COLO829 (cell line): ENCODE measurements at regions not wholly inside any gene's neighbourhood (a gene's known extent, or its start where the extent isn't known, plus 50 kb on each side); places are given as distances from the start of the nearest gene placed in this dataset.

ENCODE experiments used
- DNase-seq: peaks from one replicate; pipeline ENCODE4 v3.0.0; 2012; ENCODE audit warnings: low spot score

GRCh38 chr4:121519236-121519838 is 138.5 kb upstream of the QRFPR start:
- DNase-seq: no peak

DNA sequence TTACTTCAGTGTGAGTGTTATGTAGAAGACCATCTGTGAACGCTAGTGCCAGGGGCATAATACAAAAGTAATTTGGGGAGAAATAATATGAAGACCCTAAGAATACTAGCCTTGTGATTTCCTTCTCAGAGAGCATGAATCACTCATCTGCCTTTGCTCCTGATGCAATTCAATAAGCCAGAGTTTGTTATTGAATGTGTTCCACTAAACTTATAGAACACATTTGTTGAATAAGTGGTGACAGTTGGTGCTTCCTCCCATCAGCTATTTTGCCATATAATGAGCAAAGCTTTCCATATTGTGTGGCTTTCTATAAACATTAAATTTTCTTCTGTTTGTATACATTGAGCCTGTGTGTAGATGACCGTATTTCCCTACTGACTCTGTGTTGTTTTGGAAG is 136.4 kb upstream of the QRFPR start:
- no peak for DNase-seq

GRCh38 chr4:121514443-121514842 is 133.6 kb upstream of the QRFPR start:
- DNase-seq: no peak

- DNase-seq: no peak
Observed at GRCh38 chr4:121510341-121510874, 129.6 kb upstream of the QRFPR start.

DNA sequence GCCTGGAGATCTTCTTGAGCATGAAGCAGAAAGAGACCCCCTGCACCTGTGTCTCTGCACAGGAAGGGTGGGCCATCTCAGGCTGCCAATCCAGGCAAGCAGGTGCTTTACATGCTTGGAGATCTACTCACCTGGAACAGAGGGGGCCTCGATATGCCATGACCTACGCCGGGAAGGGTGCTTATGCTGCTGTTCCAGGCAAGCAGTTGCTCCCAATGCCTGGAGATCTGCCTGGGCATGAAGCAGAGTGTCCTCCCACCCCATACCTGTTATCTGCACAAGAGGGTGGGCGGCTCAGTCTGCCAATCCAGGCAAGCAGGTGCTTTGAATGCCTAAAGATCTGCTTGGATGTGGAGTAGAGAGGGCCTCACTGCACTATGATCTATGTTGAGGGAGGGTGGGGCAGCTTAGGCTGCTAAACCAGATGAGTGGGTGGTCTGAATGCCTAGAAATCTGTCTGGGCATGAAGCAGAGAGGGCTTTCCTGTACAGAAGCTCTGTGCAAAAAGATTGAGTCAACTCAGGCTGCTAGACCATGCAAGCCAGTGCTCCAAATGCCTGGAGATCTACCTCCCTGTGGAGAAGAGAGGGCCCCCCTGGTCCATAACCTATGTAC is 104.5 kb upstream of the QRFPR start:
- DNase-seq: no peak

GRCh38 chr4:121484633-121485032 is 103.8 kb upstream of the QRFPR start:
- peak; percentile 50 for DNase-seq

DNA sequence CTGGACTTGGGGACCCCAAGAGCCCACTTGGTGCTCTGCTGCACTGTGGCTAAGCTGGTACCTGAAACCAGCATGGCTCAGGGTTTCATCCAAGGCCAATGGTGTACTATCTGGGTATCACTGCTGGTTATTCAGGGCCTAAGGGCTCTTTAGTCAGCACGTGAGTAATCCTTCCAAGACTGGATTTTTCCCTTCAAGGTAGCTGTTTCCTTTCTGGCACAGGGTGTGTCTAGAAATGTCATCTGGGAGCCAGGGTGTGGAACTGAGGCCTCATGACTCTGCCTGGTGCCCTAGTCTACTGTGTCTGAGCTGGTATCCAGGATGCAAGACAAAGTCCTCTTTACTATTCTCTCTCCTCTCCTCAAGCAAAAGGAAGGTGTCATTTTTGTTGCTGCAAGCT is 99.0 kb upstream of the QRFPR start:
- no peak for DNase-seq

DNA sequence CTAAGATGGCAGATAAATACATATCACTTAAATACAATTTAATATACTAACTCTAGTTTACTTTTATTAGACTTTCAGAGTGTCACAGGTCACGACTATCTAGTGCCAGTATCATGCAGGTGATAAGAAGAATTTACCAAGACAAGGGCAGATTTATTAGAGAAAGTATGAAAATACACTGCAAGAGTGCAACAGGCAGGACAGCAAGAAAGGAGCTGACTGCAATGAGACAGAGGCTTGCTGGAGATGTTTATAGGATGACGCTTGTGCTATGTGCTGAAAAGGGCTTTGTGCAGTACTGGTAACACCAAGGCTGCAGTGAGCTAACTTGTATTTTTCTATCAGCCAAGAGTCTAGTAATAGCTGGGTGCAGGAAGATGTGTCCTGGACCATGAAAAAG is 96.7 kb upstream of the QRFPR start:
- no peak for DNase-seq

GRCh38 chr4:121477079-121477478 is 96.3 kb upstream of the QRFPR start:
- no peak for DNase-seq

- no peak for DNase-seq
Observed at GRCh38 chr4:121472937-121473721, 92.3 kb upstream of the QRFPR start.

DNA sequence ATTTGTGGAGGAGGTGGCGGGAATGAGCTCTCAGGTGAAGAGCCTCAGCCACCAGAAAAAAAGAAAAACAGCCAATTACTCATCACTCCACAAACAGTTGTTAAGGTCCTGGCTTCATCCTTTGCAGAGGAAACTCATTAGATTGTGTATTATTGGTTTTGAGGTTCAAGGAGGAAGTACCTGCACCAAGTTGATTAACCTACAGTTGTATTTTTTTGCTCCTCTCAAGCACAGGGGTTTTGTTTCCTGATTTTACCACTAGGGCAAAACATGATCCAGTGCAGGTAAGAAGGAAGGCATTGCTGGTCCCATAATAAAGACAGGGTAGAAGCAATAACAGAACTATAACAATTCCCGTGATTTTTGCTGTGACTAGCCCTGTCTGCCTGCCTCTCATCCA is 84.0 kb upstream of the QRFPR start:
- no peak for DNase-seq

DNA sequence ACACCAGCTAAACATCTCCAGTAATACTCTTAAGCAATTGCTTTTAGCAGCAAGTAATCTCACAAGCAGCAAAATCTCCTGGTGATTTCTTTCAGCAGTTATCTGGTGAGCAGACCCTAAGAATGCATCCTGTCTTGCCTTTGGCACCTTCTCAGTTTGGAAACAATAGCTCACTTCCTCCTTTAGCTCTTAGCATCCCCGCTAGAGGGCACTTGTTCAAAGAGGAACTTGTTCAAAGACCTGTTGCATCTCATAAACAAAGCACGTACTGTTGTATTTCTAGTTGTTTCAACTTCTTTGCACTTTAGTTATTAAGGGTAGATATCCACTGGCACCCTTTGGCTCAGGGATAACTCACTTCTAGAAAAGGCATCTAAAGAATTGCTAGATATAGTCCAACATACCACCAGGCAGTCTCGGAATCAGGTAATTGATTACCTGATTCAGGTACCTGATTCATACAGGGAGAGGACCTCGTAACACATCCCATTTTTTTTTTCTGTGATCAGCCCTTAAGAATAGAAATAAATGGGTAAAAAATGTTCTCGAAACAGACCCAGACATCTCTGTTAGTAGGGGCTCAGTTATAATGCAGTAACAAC is 81.9 kb upstream of the QRFPR start:
- peak; percentile 73 for DNase-seq

DNA sequence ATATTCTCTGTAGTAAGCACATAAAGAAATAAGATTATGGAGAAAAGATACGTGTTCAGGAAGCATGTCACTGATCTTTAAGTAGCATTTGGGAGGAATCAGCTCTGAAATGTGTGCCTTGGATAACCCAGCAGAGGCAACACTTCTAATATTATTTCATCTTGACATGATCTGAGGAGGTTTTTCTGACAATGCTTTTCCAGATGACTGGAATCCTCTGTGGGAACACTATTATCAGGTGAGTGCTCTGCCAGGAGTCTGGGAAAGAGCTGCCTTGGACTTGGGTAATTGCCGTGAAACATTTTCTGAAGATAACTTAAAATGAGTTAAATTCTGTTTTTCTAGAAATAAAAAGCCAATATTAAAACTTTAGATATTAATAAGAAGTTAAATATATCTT is 78.2 kb upstream of the QRFPR start:
- no peak for DNase-seq

DNA sequence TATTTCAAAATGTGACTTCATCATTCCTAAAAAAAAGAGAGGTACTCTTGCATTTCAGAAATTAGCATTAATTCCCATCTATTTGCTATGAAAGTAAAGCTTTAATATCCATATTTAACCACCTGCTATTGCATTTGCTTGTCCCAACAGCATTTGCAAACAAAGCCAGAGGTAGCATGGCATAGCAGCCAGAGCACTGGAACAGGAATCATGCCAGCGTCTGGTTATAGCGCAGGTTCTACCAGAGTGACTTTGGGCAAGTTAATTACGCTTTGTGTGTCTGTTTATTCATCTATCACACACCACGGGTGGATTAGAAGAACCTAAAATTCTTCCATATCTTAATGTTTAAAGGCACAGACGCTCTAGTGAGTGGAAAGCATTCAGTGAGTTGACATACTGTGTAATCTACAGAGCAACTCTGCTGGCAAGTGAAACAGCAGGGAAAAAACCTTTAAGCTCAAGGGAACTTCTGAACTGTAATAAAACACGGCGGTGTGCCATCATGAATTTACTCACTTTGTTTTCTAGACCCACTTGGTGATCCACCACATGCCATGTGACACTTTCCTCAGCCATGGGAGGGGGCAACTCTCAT is 76.6 kb upstream of the QRFPR start:
- no peak for DNase-seq

DNA sequence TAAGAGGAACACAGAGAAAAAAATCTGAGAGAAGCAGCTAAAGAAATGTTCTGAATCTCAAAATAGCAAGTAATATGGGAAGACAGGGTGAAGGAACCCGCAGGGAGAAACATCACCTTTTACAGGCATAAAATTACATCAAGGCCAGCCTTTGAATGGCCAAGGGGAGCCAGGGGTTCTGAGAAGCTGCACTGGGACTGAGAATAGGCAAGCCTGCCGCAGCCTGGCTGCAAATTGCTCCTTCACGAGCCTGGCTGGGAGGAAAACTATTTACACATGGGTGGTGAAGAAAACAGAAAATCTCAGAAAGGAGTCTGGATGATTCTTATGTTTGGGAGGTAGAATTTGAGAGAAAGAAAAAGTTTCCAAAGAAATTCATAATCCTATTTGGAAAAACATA is 74.5 kb upstream of the QRFPR start:
- DNase-seq: no peak

DNA sequence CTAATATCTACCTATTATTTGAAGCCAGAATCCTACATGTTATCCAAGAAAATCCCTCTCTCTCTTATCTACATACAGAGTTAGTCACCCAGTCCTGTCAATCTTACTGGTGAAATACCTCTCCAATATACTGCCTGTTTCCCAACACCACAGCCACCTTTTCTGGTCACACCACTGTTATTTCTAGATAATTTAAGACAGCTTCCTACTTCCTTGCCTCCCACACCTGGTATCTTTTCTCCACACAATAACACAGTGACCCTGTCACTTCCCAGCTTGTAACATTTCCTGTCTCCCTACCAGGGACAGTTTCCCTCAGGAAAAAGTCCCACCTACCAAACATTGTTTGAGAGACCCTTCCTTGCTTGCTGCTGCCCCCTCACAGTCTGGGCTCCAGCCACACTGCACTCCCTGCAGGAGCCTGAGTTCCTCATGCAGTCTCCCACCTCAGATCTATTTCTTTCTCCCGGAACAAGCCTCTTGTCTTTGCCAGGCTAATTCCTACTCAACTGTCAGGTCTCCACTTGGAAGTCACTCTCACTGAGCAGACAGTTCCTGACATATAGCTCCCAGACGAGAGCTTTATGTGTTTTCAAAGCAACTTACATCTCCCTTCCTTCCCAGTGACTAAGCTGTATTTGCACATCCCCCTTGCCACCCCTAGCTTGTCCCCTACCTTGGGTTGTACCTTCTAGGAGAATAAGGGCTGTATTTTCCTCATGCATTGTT is 73.6 kb upstream of the QRFPR start:
- DNase-seq: no peak

DNA sequence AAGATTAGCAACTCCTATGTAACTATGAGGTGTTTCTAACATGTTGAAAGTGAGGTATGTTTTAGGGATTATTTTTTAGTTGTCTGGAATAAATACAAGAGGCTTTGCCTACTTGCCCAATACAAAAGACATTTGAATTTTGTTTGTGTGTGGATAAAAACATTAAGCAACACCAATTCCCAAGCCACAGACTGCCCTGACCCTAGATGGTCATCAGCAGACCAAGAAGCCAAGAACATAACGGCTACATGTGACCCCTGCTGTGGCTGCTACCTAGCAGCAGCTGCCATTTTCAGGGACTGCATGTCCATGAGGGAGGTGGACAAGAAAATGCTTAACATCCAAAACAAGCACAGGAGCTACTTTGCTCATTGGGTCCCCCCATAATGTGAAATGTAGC is 70.5 kb upstream of the QRFPR start:
- no peak for DNase-seq

DNA sequence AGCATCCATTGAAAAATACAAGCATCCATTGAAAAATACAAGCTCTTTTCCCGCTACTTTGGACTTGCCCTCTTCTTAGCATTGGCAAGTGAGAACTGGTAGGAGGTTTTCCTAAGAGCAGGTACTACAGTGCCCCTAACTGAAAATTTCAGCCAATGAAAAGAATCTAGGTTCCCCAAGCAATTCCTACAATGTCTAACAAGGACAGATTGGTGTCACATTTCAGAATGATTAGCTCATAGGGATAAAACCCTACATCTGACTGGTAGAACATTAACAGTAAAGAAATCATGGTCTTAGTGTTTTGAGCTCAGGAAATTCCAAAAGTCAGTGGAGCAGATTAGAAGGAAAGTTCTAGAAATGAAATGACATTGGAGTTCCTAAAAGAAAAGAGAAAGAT is 68.6 kb upstream of the QRFPR start:
- DNase-seq: no peak

- DNase-seq: peak; percentile 38
Observed at GRCh38 chr4:121448231-121448630, 67.4 kb upstream of the QRFPR start.

- DNase-seq: no peak
Observed at GRCh38 chr4:121439669-121440068, 58.9 kb upstream of the QRFPR start.
